ENCODE measurements at regions not wholly inside any gene's neighbourhood (a gene's known extent, or its start where the extent isn't known, plus 50 kb on each side); places are given as distances from the start of the nearest gene placed in this dataset.

GRCh38 chr5:146394486-146394885 lies 52.6 kb upstream of the TCERG1 start:
- H2AFZ ChIP-seq (ENCODE audit: low read length), result no peak overlapping the region
- H3K4me1 ChIP-seq (ENCODE audit: control insufficient read depth, extremely low read depth, insufficient read depth, low read length), result no peaks in the 10 kb centered on the region
- peak in 1 of 2 donors; percentile 14 for DNase-seq (ENCODE audit: low read depth in 2 of 2)
- no peak overlapping the region for H3K27ac ChIP-seq (ENCODE audit: insufficient read depth, low read length)
- TF ChIP-seq CTCF (conservative IDR thresholded peaks at IDR 0.05 in 1 of 2, IDR thresholded peaks at IDR 0.05 in 1 of 2; ENCODE audit: low read depth in 1 of 2, low read length in 2 of 2), result no peak
- no peak for TF ChIP-seq EZH2 (IDR thresholded peaks at IDR 0.05; ENCODE audit: low read length, missing control alignments)
- H3K79me2 ChIP-seq (ENCODE audit: control insufficient read depth, insufficient read depth, low read length), result no peaks in the 10 kb centered on the region
- no peak overlapping the region for H3K9ac ChIP-seq (ENCODE audit: insufficient read depth, low read length)
- no peaks in the 10 kb centered on the region for H3K9me3 ChIP-seq (ENCODE audit: control insufficient read depth, insufficient read depth, low read depth, low read length)
- H3K27me3 ChIP-seq (ENCODE audit: control insufficient read depth, insufficient read depth, low read length), result no peaks in the 10 kb centered on the region
- H4K20me1 ChIP-seq (ENCODE audit: control insufficient read depth, extremely low read depth, insufficient read depth, low read length), result no peaks in the 10 kb centered on the region
- H3K4me2 ChIP-seq (ENCODE audit: extremely low read depth, insufficient read depth, low read length), result no peak overlapping the region
- no peaks in the 10 kb centered on the region for H3K36me3 ChIP-seq (ENCODE audit: control insufficient read depth, insufficient read depth, low read length)
- no peak overlapping the region for H3K4me3 ChIP-seq (replicated peaks in 1 of 4; ENCODE audit: control extremely low read depth in 1 of 4, insufficient read depth in 1 of 4, low read depth in 3 of 4, low read length in 4 of 4)

DNA sequence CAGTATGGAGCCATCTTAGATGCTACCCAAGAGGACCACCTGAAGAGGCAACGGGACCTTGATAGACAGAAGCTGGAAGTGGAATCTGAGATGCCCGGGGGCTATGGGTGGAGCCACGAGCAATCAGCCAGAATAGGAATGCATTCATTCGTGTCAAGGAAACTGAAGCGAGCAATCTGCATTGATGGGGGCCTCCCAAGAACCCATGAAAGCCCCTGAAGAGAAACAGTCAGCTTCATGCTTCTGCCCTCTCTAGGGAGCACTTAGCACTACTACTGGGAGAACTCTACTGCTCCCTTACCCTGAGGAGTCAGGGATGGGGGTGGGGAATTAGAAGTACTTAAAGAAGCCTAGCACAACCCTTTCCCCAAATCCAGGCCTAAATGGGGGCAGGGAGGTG lies 51.9 kb upstream of the TCERG1 start:
- H3K36me3 ChIP-seq (ENCODE audit: control insufficient read depth, insufficient read depth, low read length), result no peaks in the 10 kb centered on the region
- no peak overlapping the region for H2AFZ ChIP-seq (ENCODE audit: low read length)
- no peaks in the 10 kb centered on the region for H4K20me1 ChIP-seq (ENCODE audit: control insufficient read depth, extremely low read depth, insufficient read depth, low read length)
- H3K4me2 ChIP-seq (ENCODE audit: extremely low read depth, insufficient read depth, low read length), result no peak overlapping the region
- no peak overlapping the region for H3K4me3 ChIP-seq (replicated peaks in 1 of 4; ENCODE audit: control extremely low read depth in 1 of 4, insufficient read depth in 1 of 4, low read depth in 3 of 4, low read length in 4 of 4)
- H3K4me1 ChIP-seq (ENCODE audit: control insufficient read depth, extremely low read depth, insufficient read depth, low read length), result no peaks in the 10 kb centered on the region
- H3K27ac ChIP-seq (ENCODE audit: insufficient read depth, low read length), result no peak overlapping the region
- no peak for DNase-seq (ENCODE audit: low read depth in 2 of 2)
- TF ChIP-seq CTCF (conservative IDR thresholded peaks at IDR 0.05 in 1 of 2, IDR thresholded peaks at IDR 0.05 in 1 of 2; ENCODE audit: low read depth in 1 of 2, low read length in 2 of 2), result no peak
- TF ChIP-seq EZH2 (IDR thresholded peaks at IDR 0.05; ENCODE audit: low read length, missing control alignments), result no peak
- H3K79me2 ChIP-seq (ENCODE audit: control insufficient read depth, insufficient read depth, low read length), result no peaks in the 10 kb centered on the region
- H3K9ac ChIP-seq (ENCODE audit: insufficient read depth, low read length), result no peak overlapping the region
- H3K27me3 ChIP-seq (ENCODE audit: control insufficient read depth, insufficient read depth, low read length), result no peaks in the 10 kb centered on the region
- no peaks in the 10 kb centered on the region for H3K9me3 ChIP-seq (ENCODE audit: control insufficient read depth, insufficient read depth, low read depth, low read length)
